Limb (tissue), 2 donors: ENCODE measurements at regions not wholly inside any gene's neighbourhood (a gene's known extent, or its start where the extent isn't known, plus 50 kb on each side); places are given as distances from the start of the nearest gene placed in this dataset.
"Not testable (repeated sequence)": the region's sequence is repeated elsewhere in the genome, so short reads cannot be mapped to it uniquely, and the experiment has no call there.

Source experiments
- DNase-seq, 2 donors: peaks; one replicate each; pipeline ENCODE4 v3.0.0-alpha.2; 2016; ENCODE audit errors: extremely low spot score in 2 of 2

- DNase-seq, result no peak
Observed at GRCh38 chr3:152769523-152769922, 65.4 kb upstream of the P2RY1 start.

- no peak for DNase-seq
Observed at GRCh38 chr3:152770296-152770695, 64.6 kb upstream of the P2RY1 start.

GRCh38 chr3:152771120-152771519 is 63.8 kb upstream of the P2RY1 start:
- DNase-seq, result no peak

- DNase-seq, result no peak
Observed at GRCh38 chr3:152772674-152773225, 62.2 kb upstream of the P2RY1 start.

GRCh38 chr3:152773633-152774032 is 61.3 kb upstream of the P2RY1 start:
- DNase-seq, result no peak

GRCh38 chr3:152774230-152774629 is 60.7 kb upstream of the P2RY1 start:
- DNase-seq, result not testable (repeated sequence)

GRCh38 chr3:152778022-152778421 is 56.9 kb upstream of the P2RY1 start:
- no peak for DNase-seq

- DNase-seq, result peak in 1 of 2 donors; percentile 77
Observed at GRCh38 chr3:152779653-152780052, 55.3 kb upstream of the P2RY1 start.

GRCh38 chr3:152780553-152780952 is 54.4 kb upstream of the P2RY1 start:
- no peak for DNase-seq

- DNase-seq, result no peak
Observed at GRCh38 chr3:152785051-152785450, 49.9 kb upstream of the P2RY1 start.
